Limb (tissue), 2 donors: ENCODE measurements at regions not wholly inside any gene's neighbourhood (a gene's known extent, or its start where the extent isn't known, plus 50 kb on each side); places are given as distances from the start of the nearest gene placed in this dataset.

ENCODE experiments used
- DNase-seq, 2 donors: peaks; one replicate each; pipeline ENCODE4 v3.0.0-alpha.2; 2016; ENCODE audit errors: extremely low spot score in 2 of 2

DNA sequence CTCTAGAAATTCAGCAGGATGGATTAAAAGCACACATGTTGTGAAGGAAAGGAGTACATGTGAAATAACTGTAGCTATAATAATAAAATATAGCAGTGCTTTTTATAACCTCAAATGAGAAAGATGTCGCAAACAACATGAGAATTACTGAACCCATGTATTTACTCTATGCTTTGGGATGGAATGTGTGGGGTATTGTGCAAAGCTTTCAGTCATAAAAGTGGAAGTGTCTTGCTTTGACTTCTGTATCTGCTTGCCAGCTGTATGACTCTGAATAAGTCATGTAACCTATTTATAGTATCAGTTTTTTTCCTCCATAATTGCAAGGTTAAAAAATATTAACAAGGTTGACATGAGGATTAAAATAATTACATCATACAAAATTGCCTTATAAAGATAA, 519.3 kb upstream of the CADM2 start:
- no peak for DNase-seq

DNA sequence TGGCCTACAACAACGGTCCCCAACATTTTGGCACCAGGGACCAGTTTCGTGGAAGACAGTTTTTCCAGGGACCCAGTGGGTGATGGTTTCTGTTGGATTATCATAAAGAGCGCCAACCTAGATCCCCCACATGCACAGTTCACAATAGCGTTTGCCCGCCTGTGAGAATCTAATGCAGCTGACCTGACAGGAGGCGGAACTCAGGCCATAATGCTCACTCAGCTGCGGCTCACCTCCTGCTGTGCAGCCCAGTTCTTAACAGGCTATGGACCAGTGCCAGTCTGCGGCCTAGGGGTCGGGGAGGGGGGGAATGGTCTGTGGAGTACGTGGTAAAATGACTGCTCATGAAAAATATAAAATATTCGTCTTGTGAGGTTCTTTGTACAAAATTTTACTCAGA, 518.5 kb upstream of the CADM2 start:
- no peak for DNase-seq

DNA sequence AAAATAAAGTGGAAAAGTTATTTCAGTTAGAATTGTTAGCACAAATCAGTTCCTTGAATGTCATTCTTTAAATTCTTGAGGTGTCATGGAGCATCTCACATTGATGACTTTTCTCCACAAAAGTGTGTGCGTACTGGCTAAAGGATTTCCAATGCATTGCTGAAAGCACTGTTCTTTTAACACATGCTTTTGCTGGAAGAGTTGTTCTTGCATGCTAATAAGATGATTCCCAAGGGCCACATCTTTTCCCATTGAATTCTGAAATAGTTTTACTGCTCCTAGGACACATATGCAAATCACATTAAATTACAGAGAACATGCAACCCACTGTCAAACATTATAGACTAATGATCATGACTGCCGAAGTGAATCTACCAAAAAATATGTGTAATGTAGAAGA, 516.3 kb upstream of the CADM2 start:
- DNase-seq = no peak

DNA sequence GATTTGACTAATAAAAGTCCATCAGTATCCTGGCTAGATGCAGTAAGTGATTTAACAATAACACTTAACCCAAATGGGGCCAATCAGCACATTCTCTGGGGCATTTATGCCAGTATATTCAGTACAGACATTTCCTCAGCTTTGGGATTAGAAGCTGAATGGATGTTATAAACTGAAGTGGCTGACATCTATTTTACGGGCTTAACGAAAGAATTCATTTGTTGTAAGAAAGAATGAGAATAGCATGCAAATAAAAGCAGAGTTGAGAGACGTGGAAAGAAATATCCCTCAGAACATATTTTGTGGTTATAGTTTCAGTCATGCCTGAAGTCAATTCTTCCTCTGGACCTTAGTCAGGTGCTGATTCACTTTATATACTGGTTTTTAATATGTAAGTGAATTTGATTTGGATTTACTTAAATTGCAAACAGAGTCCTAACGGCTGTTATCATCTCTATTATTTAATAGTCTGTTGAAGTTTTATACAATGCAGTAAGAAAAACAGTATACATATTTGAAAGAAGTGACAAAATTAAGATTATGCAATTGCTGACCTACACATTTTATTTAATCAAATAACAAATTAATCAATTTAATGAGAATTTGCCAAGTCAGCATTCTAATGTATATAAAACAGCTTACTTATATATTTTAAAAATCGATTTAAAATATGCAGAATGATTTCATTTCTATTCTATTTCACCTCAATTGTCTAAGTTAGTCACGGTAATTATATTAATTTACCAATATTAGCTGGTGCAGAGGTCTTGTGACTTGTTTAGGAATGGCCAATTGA, 513.9 kb upstream of the CADM2 start:
- DNase-seq = no peak

DNA sequence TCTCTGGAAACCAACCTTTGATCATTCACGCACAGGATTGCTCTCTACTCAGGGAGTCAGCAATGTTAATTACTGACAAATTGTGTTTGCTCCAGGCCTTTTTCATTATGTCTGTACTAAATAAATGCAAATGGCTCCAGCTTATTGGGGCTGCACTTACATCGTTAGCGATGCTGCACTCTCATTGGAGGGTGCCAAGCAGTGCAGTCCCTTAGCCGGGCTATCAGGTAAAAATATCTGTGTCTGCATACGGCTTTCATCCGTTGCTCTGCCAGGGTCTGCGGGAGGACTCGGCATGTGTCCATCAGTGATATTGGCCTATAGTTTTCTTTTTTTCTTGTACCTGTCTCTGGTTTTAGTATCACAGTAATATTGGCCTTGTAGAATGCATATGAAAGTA, 471.5 kb upstream of the CADM2 start:
- DNase-seq = no peak

DNA sequence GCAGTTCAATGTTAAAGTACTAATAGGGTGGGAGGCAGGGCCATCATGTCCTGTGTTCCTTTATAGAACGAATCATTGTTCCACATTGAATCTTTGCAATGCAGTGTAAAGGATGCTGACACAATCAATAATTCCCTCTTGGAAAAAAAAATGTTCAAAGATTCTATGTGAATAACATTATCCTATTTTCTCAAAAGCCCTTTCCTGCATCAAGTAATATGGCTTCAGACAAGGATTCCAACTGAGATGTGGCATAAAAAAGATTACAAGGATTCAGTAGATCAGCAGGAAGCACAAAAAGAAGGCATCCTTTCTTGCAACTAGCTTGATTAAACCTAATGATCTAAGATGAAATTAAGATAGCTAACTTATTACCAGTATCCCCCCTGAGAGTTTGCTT, 454.0 kb upstream of the CADM2 start:
- no peak for DNase-seq

DNA sequence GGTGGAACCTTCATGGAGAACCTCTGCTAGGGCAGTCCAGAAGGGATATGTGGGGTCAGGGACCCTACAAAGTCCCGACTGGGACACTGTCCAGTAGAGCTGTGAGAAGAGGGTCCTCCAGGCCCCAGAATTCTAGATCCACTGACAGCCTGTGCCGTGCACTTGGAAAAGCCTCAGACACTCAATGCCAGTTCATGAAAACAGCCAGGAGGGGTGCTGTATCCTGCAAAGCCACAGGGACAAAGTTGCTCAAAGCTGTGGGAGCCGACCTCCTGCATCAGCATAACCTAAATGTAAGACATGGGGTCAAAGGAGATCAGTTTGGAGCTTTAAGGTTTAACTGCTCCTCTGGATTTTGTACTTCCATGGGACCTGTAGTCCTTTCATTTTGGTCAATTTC, 448.8 kb upstream of the CADM2 start:
- no peak for DNase-seq

DNA sequence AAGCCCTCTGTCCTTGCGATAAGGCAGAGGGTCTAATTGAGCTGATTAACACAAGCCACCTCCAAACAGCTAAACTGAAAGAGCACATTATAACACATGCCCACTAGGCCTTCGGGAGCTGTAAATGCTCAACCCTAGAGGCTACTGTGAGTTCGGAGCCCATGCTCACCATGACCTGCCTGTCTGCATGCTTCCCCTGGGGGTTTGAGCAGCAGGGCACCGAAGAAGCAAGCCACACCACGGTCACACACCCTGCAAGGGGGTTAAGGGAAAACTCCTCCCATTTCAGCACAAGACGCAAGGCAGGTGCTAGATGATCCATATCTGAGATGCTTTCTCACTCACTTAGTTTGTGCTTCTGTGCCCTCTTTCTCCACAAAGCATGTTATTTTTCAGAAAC, 435.9 kb upstream of the CADM2 start:
- DNase-seq = no peak

DNA sequence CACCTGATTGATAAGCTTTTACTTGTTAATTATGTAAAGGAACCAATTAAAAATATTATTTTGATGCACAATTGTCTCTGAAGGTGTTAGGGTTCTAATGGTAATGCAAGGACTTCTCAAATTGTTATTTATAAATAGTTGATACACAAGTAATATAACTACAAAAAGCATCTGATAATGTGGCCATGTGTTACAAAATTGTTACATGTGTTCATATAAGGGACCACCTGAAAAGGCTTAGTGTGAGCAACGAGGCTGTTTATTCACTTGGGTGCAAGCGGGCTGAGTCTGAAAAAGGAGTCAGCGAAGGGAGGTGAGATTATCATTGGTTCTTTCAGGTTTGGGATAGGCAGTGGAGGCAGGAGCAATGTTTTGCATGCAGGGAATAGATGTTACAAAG, 421.9 kb upstream of the CADM2 start:
- DNase-seq = no peak

DNA sequence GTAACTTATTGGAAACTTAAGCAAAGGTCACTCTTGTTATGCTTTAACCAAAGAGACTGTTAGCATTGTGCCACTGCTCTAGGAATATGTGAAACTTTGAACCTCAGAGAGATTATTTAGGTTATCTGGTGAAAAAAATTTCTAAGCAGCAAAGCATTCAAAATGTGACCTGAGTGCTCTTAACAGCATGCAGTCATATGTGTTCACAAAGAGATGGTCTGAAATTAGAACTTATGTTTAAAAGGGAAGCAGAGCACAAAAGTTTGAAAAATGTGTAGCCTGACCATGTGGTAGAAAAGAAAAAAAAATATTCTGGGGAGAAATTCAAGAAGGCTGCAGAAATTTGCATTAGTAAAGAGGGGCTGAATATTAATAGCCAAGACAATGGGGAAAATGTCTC, 420.2 kb upstream of the CADM2 start:
- no peak for DNase-seq

DNA sequence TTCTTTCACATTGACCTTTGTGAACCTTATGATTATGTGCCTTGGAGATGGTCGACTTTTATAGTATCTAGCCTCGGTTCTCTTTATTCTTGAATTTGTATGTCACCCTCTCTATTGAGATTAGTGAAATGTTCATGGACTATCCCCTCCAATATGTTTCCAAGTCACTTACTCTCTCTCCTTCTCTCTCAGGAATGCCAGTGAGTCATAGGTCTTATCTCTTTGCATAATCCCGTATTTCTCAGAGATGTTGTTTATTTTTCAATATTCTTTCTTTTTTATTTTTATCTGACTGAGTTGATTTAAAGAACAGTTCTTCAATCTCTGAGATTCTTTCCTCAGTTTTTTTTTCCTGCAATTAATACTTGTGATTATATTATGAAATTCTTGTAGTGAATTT, 411.6 kb upstream of the CADM2 start:
- no peak for DNase-seq

DNA sequence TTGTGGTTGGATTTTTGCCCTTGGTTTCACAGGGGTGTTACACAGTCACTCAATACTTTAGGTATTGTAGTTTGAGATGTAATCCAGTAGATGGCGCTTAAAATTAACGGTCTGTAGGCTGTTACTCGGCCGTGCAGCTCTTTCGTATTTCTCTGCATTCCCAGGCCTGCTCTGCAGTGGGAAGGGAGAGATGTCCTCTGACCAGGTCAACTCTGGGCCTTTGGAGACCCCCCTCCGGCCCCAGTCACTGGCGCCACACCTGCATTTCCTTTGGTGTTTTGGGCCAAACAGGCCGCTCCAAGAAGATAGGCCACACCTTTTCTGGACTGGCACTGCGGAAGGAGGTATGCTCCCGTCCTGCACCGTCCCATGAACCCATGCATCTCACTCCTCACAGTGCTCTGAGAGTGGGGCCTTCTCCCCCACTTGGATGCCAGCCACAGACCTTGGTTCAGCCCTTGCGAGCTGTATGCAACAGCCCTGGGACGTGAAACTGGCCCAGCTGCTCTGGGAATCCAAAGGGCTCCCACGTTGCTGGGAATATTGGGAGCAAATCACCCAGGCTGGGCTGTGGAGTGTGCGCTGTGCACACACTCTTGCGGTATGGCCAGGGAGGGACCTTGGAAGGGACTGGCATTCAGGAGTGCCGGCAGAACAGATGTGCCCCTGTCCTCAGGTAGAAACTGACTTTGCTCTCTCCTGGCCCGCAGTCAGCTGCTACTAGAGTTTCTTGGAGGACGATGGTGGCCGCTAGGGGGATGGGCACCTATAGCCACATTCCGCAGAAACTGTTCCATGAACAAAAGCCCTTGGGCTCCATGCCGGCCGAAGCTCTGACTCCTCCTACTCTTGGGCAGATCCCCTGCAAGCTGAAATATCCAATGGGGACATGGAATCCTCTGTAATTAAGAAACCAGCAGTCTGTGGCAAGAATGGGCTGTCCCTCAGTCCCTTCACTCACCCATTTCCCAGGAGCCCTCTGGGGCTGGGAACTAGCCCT, 410.5 kb upstream of the CADM2 start:
- DNase-seq = peak; percentile 34 to 46

DNA sequence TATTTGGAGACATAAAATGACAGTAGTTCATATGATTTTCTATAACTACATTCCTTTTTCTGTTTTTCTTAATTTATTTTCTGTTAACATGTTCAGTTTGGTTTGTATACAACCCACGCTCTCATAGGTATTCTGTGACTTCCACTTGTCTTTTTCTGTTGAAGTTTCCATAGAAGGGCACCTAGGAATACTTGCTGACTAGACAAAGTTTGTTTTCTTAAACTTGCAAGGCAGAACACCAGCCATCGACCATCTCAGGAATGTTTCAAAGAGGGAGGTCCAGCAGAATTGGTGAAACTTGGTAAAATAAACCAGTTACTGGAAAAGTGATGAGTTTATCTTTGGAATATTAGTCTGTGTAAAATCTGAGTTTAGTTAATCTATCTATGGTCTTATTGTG, 403.2 kb upstream of the CADM2 start:
- DNase-seq = no peak

DNA sequence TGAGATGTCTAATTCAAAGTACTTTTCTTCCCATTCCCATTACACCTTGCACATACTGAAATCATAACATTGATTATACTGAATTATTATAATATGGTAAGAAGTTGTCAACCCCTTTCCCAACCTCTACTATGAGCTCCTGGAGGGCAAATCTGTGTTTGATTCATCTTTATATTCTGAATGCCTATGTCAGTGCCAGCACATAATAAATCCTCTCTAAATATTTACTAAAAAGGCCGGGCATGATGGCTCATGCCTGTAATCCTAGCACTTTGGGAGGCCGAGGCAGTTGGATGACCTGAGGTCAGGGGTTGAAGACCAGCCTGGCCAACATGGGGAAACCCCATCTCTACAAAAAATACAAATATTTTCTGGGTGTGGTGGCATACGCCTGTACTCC, 392.5 kb upstream of the CADM2 start:
- DNase-seq = no peak

DNA sequence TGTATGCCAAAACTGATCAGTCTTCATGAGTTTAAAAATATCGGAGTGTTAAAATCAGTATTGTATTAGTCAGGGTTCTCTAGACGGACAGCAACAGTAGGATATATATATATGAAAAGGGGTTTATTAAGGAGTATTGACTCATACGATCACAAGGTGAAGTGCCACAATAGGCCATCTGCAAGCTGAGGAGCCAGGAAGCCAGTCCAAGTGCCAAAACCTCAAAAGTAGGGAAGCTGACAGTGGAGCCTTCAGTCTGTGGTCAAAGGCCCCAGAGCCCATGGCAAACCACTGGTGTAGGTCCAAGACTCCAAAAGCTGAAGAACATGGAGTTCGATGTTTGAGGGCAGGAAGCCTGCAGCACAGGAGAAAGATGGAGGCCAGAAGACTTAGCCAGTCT, 391.0 kb upstream of the CADM2 start:
- DNase-seq = no peak

DNA sequence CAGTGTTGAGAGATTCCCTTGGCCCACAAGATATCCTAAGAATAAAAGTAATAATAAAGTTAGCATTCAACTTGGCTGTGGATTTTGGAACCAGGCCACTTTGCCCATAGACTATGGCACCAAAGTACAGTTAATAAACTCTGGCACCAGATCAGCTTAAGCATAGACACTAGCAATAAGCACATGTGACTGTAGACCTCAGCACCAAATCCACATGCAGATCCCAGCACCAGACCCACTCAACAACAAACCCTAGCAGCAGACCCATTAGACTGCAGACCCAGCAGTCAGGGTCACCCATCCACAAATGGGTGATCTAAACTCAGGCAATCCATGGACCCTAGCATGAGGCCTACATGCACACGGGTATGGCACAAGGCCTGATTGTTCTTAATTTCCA, 384.8 kb upstream of the CADM2 start:
- no peak for DNase-seq

DNA sequence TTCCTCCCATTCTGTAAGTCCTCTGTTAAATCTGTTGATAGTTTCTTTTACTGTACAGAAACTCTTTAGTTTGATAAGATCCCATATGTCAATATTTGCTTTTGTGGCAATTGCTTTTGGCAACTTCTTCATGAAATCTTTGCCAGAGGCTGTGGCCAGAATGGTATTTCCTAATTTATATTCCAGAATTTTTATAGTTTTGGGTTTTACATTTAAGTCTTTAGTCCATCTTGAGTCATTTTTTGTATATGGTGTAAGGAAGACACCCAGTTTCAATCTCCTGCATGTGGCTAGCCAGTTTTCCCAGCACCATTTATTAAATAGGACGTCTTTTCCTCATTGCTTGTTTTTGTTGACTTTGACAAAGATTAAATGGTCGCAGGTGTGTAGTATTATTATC, 372.4 kb upstream of the CADM2 start:
- no peak for DNase-seq

DNA sequence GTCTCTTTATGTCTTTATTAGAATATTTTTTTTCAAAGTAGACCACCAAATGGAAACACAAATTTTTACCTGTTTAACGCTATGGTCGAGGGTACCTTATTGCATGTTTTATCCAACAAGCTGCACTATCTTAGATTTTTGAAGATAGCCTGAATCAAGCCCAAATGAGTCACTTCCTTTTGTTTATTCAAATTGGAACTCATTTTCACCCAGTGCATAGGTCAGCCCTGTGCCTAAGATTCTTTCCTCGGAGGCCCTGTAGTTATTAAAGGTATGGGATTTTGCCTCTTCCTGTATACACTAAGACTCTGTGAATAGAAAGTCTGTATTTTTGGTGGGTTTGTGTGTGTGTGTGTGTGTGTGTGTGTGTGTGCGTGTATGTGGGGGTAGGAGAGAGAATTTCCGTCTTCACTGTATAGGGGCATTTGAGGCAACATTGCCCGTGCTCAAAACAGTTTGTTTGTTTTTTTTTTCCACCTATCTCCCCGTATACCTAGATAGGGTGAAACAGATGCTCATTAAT, 358.0 kb upstream of the CADM2 start:
- no peak for DNase-seq

DNA sequence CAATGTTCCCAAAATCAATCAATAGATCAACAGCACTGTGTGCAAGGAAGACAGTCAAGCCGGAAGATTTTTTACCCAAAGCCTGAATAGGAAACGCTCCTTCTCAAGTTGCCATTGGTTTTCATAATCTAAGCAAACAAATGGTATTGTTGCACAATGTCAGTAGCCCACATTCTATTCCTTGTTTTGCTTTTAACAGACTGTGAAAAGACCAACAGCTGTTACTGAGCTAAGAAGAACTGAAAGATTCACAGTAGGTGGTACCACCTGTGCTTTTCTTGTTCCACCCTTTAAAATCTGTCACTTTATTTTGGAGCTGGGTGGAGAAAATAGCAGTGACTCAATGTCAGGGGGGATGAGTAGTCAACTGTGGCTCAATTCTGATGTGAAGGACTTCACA, 357.5 kb upstream of the CADM2 start:
- peak in 1 of 2 donors; percentile 10 for DNase-seq

DNA sequence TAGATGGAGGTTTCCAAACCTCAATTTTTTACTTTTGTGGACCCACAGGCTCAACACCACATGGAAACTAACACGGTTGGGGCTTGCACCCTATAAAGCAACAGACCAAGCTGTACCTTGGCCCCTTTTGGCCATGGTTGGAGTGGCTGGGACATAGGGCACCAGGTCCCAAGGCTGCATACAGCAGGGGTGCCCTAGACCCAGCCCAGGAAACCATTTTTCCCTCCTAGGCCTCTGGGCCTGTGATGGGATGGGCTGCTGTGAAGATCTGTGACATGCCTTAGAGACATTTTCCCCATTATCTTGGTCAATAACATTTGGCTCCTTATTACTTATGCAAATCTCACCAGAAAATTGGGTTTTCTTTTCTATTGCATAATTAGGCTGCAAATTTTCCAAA, 337.0 kb upstream of the CADM2 start:
- DNase-seq = no peak

DNA sequence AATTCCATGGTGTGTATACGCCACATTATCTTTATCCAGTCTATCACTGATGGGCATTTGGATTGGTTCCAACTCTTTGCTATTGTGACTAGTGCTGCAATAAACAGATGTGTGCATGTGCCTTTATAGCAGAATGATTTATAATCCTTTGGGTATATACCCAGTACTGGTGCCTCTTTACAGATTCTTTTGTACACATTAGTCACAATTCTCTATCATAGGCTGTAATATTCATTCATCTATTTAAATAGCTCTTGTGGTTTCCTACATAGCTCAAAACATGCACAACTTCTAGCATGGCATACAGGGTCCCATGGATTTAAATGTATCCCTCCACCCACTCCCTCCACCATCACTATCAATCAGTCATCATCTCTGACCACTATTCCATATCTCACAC, 324.1 kb upstream of the CADM2 start:
- no peak for DNase-seq

DNA sequence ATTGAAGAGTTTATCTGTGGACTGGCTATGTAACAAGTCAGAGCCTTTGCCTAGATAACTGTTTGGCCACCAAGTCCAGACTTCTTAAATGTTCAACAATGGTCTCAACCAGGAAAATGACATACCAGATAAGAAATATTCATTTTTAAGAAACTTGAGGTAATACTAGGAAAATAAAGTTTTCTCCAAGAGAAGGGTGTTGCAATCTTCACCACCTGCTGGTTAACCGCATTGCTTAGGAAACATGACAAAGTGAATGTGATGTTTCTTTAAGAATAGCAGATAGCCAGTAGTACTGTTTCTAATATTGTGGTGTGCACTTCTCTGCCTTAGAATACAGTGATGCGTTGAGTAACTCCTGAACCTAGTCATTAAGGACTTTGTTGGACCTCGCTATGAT, 321.5 kb upstream of the CADM2 start:
- no peak for DNase-seq

DNA sequence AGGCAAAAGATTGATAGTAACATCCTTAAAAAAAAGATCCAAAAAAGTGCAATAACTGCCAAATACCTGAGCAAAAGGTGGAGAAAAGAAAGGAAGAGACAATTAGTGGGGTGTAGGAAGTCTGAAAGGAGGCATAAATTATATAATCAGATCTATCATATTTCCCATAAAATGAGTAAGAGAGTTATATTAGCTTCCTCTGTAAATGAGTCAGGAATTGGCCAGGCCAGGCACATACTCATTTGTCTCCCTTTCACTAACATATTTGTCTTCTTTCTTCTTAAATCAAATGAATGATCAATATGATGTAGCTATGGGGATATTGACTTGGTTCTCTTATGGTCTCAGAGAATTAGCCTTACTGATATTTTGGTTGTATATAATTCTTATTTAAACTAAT, 292.3 kb upstream of the CADM2 start:
- DNase-seq = no peak
